Neural cell (in vitro differentiated cells): ENCODE measurements at regions not wholly inside any gene's neighbourhood (a gene's known extent, or its start where the extent isn't known, plus 50 kb on each side); places are given as distances from the start of the nearest gene placed in this dataset.

Source experiments
- H2AFZ ChIP-seq: fragments of 200-600, 300-800 bp; sonication (generic), shearing (Covaris generic); 2 replicates; pipeline ENCODE4 v1.6.0; 2014; ENCODE audit warnings: low read depth, mild to moderate bottlenecking, antibody characterized with exemption, low read length, moderate library complexity
- H3F3A ChIP-seq: fragments of 200-600 bp; shearing (Covaris generic); 2 replicates; pipeline ENCODE4 v1.6.1; 2016; ENCODE audit warnings: mild to moderate bottlenecking, moderate library complexity, mixed read lengths, antibody characterized with exemption, low read length; ENCODE audit not compliant: insufficient read depth, poor library complexity, severe bottlenecking
- H3K27ac ChIP-seq: fragments of 200-600, 300-800 bp; sonication (generic), shearing (Covaris generic); 2 replicates; pipeline ENCODE4 v1.5.1; 2014; ENCODE audit warnings: mild to moderate bottlenecking, low read length, moderate library complexity
- H3K27me3 ChIP-seq: fragments of 300-800, 200-600 bp; sonication (generic), shearing (Covaris generic); 2 replicates; pipeline ENCODE4 v1.6.0; 2014; ENCODE audit warnings: mild to moderate bottlenecking, low read depth, low read length, moderate library complexity; ENCODE audit not compliant: insufficient read depth
- H3K36me3 ChIP-seq: fragments of 300-800, 200-600 bp; sonication (generic), shearing (Covaris generic); 2 replicates; pipeline ENCODE4 v1.5.1; 2014; ENCODE audit warnings: mild to moderate bottlenecking, antibody characterized with exemption, low read length, moderate library complexity; ENCODE audit not compliant: insufficient read depth
- H3K4me2 ChIP-seq: fragments of 300-800, 200-600 bp; sonication (generic), shearing (Covaris generic); 2 replicates; pipeline ENCODE4 v1.6.0; 2014; ENCODE audit warnings: mild to moderate bottlenecking, low read length
- H3K4me3 ChIP-seq: fragments of 300-800, 200-600 bp; sonication (generic), shearing (Covaris generic); 2 replicates; pipeline ENCODE4 v1.5.1; 2014; ENCODE audit warnings: mild to moderate bottlenecking, low read length, moderate library complexity
- H3K79me2 ChIP-seq: fragments of 200-600 bp; shearing (Covaris generic); replicated peaks from 2 replicates; pipeline ENCODE4 v1.6.0; 2014; ENCODE audit warnings: mild to moderate bottlenecking, low read length, moderate library complexity; ENCODE audit not compliant: insufficient read depth
- H3K9ac ChIP-seq: fragments of 300-800, 200-600 bp; sonication (generic), shearing (Covaris generic); 2 replicates; pipeline ENCODE4 v1.6.1; 2016; ENCODE audit warnings: mild to moderate bottlenecking, low read length, mixed read lengths
- H3K9me2 ChIP-seq: fragments of 200-600 bp; shearing (Covaris generic); 2 replicates; pipeline ENCODE4 v1.6.1; 2016; ENCODE audit warnings: mild to moderate bottlenecking, low read length, mixed read lengths; ENCODE audit not compliant: insufficient read depth
- H3K9me3 ChIP-seq: fragments of 200-600, 300-800 bp; sonication (generic), shearing (Covaris generic); 2 replicates; pipeline ENCODE4 v1.6.1; 2016; ENCODE audit warnings: mild to moderate bottlenecking, mixed run types, low read length, moderate library complexity, mixed read lengths
- H4K20me1 ChIP-seq: fragments of 200-600 bp; shearing (Covaris generic); 2 replicates; pipeline ENCODE4 v1.6.1; 2016; ENCODE audit warnings: mild to moderate bottlenecking, mixed run types; ENCODE audit not compliant: insufficient read depth
- EP300 ChIP-seq: fragments of 450-650 bp; conservative IDR thresholded peaks from 2 replicates; pipeline ENCODE4 v1.6.1; 2014; ENCODE audit warnings: antibody characterized with exemption, mild to moderate bottlenecking, moderate library complexity; ENCODE audit not compliant: poor library complexity, severe bottlenecking
- EZH2 ChIP-seq: fragments of 200-600, 300-800 bp; shearing (Covaris generic), sonication (generic); IDR thresholded peaks from 2 replicates; pipeline ENCODE4 v1.6.1; 2014; ENCODE audit warnings: antibody characterized with exemption, low read length, borderline replicate concordance, mild to moderate bottlenecking; ENCODE audit not compliant: insufficient read depth, poor library complexity, severe bottlenecking
- MXI1 ChIP-seq: fragments of 450-650 bp; conservative IDR thresholded peaks from 2 replicates; pipeline ENCODE4 v1.6.1; 2014; ENCODE audit warnings: antibody characterized with exemption, mild to moderate bottlenecking; ENCODE audit not compliant: poor library complexity, severe bottlenecking
- POLR2AphosphoS5 ChIP-seq: IDR thresholded peaks from 2 replicates; pipeline ENCODE4 v1.6.1; 2012
- RAD21 ChIP-seq: fragments of 450-650 bp; conservative IDR thresholded peaks from 2 replicates; pipeline ENCODE4 v1.6.1; 2014; ENCODE audit warnings: antibody characterized with exemption, mild to moderate bottlenecking, moderate library complexity
- SMC3 ChIP-seq: fragments of 450-650 bp; conservative IDR thresholded peaks from 2 replicates; pipeline ENCODE4 v1.6.1; 2014; ENCODE audit warnings: antibody characterized with exemption, mild to moderate bottlenecking, moderate library complexity; ENCODE audit not compliant: poor library complexity
- TAF1 ChIP-seq: IDR thresholded peaks from 2 replicates; pipeline ENCODE4 v1.6.1; 2012; ENCODE audit warnings: low read depth
- TF ChIP-seq, protein P1 (sequence below): fragments of 450-650 bp; IDR thresholded peaks from 2 replicates; pipeline ENCODE4 v1.5.1; 2014; ENCODE audit warnings: antibody characterized with exemption, mild to moderate bottlenecking, moderate library complexity; ENCODE audit not compliant: poor library complexity, severe bottlenecking
- TF ChIP-seq, protein P2 (sequence below): IDR thresholded peaks from 2 replicates; pipeline ENCODE4 v1.6.1; 2012; ENCODE audit warnings: borderline replicate concordance

DNA sequence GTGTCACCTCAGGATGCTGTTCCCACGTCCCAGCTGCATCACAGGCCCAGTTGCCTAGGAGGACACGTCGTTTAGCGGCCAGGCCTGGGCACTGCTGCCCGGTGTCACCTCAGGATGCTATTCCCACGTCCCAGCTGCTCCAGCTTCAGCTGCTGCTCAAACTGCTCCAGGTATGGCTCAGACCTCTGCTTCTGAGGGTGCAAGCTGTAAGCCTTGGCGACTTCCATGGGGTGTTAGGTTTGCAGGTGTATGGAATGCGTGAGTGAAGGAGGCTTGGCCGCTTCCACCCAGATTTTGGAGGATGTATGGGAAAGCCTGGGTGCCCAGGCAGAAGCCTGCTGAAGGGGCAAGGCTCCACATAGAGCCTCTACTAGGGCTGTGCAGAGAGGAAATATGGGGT lies 205.3 kb upstream of the B3GAT1 start:
- H3F3A ChIP-seq: no peaks in the 10 kb centered on the region
- no peaks in the 10 kb centered on the region for H3K9me2 ChIP-seq
- no peaks in the 10 kb centered on the region for H4K20me1 ChIP-seq
- H3K79me2 ChIP-seq: no peaks in the 10 kb centered on the region
- no peaks in the 10 kb centered on the region for H3K36me3 ChIP-seq
- no peak overlapping the region for H3K9ac ChIP-seq
- no peak for TF ChIP-seq EZH2
- TF ChIP-seq, protein P1, sequence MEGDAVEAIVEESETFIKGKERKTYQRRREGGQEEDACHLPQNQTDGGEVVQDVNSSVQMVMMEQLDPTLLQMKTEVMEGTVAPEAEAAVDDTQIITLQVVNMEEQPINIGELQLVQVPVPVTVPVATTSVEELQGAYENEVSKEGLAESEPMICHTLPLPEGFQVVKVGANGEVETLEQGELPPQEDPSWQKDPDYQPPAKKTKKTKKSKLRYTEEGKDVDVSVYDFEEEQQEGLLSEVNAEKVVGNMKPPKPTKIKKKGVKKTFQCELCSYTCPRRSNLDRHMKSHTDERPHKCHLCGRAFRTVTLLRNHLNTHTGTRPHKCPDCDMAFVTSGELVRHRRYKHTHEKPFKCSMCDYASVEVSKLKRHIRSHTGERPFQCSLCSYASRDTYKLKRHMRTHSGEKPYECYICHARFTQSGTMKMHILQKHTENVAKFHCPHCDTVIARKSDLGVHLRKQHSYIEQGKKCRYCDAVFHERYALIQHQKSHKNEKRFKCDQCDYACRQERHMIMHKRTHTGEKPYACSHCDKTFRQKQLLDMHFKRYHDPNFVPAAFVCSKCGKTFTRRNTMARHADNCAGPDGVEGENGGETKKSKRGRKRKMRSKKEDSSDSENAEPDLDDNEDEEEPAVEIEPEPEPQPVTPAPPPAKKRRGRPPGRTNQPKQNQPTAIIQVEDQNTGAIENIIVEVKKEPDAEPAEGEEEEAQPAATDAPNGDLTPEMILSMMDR: no peak
- TF ChIP-seq POLR2AphosphoS5: no peak
- TF ChIP-seq MXI1: no peak
- TF ChIP-seq RAD21: no peak
- TF ChIP-seq SMC3: no peak
- TF ChIP-seq, protein P2, sequence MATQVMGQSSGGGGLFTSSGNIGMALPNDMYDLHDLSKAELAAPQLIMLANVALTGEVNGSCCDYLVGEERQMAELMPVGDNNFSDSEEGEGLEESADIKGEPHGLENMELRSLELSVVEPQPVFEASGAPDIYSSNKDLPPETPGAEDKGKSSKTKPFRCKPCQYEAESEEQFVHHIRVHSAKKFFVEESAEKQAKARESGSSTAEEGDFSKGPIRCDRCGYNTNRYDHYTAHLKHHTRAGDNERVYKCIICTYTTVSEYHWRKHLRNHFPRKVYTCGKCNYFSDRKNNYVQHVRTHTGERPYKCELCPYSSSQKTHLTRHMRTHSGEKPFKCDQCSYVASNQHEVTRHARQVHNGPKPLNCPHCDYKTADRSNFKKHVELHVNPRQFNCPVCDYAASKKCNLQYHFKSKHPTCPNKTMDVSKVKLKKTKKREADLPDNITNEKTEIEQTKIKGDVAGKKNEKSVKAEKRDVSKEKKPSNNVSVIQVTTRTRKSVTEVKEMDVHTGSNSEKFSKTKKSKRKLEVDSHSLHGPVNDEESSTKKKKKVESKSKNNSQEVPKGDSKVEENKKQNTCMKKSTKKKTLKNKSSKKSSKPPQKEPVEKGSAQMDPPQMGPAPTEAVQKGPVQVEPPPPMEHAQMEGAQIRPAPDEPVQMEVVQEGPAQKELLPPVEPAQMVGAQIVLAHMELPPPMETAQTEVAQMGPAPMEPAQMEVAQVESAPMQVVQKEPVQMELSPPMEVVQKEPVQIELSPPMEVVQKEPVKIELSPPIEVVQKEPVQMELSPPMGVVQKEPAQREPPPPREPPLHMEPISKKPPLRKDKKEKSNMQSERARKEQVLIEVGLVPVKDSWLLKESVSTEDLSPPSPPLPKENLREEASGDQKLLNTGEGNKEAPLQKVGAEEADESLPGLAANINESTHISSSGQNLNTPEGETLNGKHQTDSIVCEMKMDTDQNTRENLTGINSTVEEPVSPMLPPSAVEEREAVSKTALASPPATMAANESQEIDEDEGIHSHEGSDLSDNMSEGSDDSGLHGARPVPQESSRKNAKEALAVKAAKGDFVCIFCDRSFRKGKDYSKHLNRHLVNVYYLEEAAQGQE: no peak
- no peak for TF ChIP-seq TAF1
- TF ChIP-seq EP300: no peak
- no peak overlapping the region for H3K27ac ChIP-seq
- no peak overlapping the region for H3K4me3 ChIP-seq
- H3K27me3 ChIP-seq: no peaks in the 10 kb centered on the region
- H3K9me3 ChIP-seq: no peaks in the 10 kb centered on the region
- no peak overlapping the region for H2AFZ ChIP-seq
- H3K4me2 ChIP-seq: no peak overlapping the region

DNA sequence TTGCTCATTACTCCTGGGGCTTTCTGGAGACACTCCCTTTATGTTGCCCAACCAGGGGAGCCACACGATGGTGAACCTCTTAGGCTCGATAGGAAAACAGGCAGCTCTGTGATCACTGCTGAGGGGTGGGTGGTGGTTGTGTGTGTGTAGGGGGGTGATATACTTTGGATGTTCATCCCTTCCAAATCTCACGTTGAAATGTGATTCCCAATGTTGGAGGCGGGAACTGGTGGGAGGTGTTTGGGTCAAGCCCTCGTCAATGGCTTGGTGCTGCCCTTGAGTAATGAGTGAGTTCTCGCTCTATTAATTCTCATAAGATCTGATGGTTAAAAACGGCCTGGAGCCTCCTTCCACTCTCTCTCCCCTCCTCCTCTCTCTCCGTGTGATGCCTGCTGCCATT lies 204.0 kb upstream of the B3GAT1 start:
- TF ChIP-seq EP300 (no peak), POLR2AphosphoS5 (no peak), EZH2 (no peak), RAD21 (no peak), TAF1 (no peak), SMC3 (no peak), MXI1 (no peak)
- TF ChIP-seq, protein P1: no peak
- TF ChIP-seq, protein P2: no peak
- Histone ChIP-seq H3K4me3 (no peak overlapping the region), H3K9ac (no peak overlapping the region), H3K4me2 (no peak overlapping the region), H3K36me3 (no peaks in the 10 kb centered on the region), H2AFZ (no peak overlapping the region), H3K79me2 (no peaks in the 10 kb centered on the region), H3K9me2 (no peaks in the 10 kb centered on the region), H3K27ac (no peak overlapping the region), H3K27me3 (no peaks in the 10 kb centered on the region), H4K20me1 (no peaks in the 10 kb centered on the region), H3F3A (no peaks in the 10 kb centered on the region), H3K9me3 (no peaks in the 10 kb centered on the region)
